OCI-LY7 (cell line): ENCODE measurements at regions not wholly inside any gene's neighbourhood (a gene's known extent, or its start where the extent isn't known, plus 50 kb on each side); places are given as distances from the start of the nearest gene placed in this dataset.

ENCODE experiments used
- BruUV-seq: library from RNA; stranded (reverse); fragments of 400-500 nt; replicated peaks from 2 replicates; lab custom pipeline; 2021; lab: Mats Ljungman, UMichigan
- CTCF ChIA-PET: fragments of 300-600 bp; sonication (Branson Sonifier 250); formaldehyde crosslinking; loops from one replicate; lab custom pipeline; 2022; ENCODE audit warnings: antibody characterized with exemption; ENCODE audit not compliant: unreplicated experiment; lab: Charles Lee
- POLR2A ChIA-PET: fragments of 300-600 bp; sonication (Branson Sonifier 250); formaldehyde crosslinking; loops from one replicate; lab custom pipeline; 2022; ENCODE audit warnings: antibody characterized with exemption; lab: Charles Lee
- DNase-seq: peaks from one replicate; pipeline ENCODE4 v3.0.0-alpha.2; 2015; ENCODE audit warnings: low spot score
- H2AFZ ChIP-seq: fragments of 200-600 bp; sonication (generic), shearing (Covaris generic); 2 replicates; pipeline ENCODE4 v1.6.1; 2014; ENCODE audit warnings: mild to moderate bottlenecking, antibody characterized with exemption, low read length, moderate library complexity
- H3K27ac ChIP-seq: fragments of 200-600 bp; sonication (generic); 2 replicates; pipeline ENCODE4 v1.5.1; 2014; ENCODE audit warnings: mixed run types, low read depth, mild to moderate bottlenecking, moderate library complexity, low read length, inconsistent platforms; ENCODE audit not compliant: poor library complexity, severe bottlenecking
- H3K36me3 ChIP-seq: fragments of 200-600 bp; sonication (generic); 2 replicates; pipeline ENCODE4 v1.6.1; 2014; ENCODE audit warnings: mild to moderate bottlenecking, antibody characterized with exemption, low read length, moderate library complexity, mixed read lengths; ENCODE audit not compliant: insufficient read depth
- H3K4me1 ChIP-seq: fragments of 200-600 bp; sonication (generic); 2 replicates; pipeline ENCODE4 v1.5.1; 2014; ENCODE audit warnings: mild to moderate bottlenecking, low read length; ENCODE audit not compliant: insufficient read depth, poor library complexity, severe bottlenecking
- H3K4me2 ChIP-seq: fragments of 200-600 bp; sonication (generic); 2 replicates; pipeline ENCODE4 v1.6.1; 2014; ENCODE audit warnings: mild to moderate bottlenecking, low read length
- H3K4me3 ChIP-seq: fragments of 200-600 bp; sonication (generic); 2 replicates; pipeline ENCODE4 v1.5.1; 2014; ENCODE audit warnings: mild to moderate bottlenecking, low read depth, low read length; ENCODE audit not compliant: poor library complexity, severe bottlenecking
- H3K79me2 ChIP-seq: fragments of 200-600 bp; sonication (generic); 2 replicates; pipeline ENCODE4 v1.6.1; 2016; ENCODE audit warnings: low read depth, mild to moderate bottlenecking, low read length, moderate library complexity, mixed read lengths; ENCODE audit not compliant: insufficient read depth
- H3K9me2 ChIP-seq: fragments of 200-600 bp; sonication (generic); 2 replicates; pipeline ENCODE4 v1.6.1; 2016; ENCODE audit warnings: mild to moderate bottlenecking, low read length, mixed read lengths; ENCODE audit not compliant: insufficient read depth
- H3K9me3 ChIP-seq: fragments of 200-600 bp; sonication (generic); 2 replicates; pipeline ENCODE4 v1.6.1; 2014; ENCODE audit warnings: mild to moderate bottlenecking, mixed run types, low read length, mixed read lengths
- H4K20me1 ChIP-seq: fragments of 200-600 bp; sonication (generic); 2 replicates; pipeline ENCODE4 v1.6.1; 2014; ENCODE audit warnings: mild to moderate bottlenecking, antibody characterized with exemption, low read length, moderate library complexity, mixed read lengths; ENCODE audit not compliant: insufficient read depth
- EZH2phosphoT487 ChIP-seq: fragments of 200-600 bp; sonication (generic); IDR thresholded peaks from 2 replicates; pipeline ENCODE4 v1.6.1; 2018; ENCODE audit warnings: low read depth, borderline replicate concordance, mild to moderate bottlenecking, mixed run types, antibody characterized with exemption, low read length, moderate library complexity, mixed read lengths
- intact Hi-C: fragments of 100-400 bp; cut with micrococcal nuclease; formaldehyde crosslinking; loops from one replicate; pipeline ENCODE4 v1.10.0; 2022; ENCODE audit not compliant: unreplicated experiment
- TF ChIP-seq, protein P1 (sequence below): fragments of 200-600 bp; sonication (generic); conservative IDR thresholded peaks from 2 replicates; pipeline ENCODE4 v1.5.1; 2014; ENCODE audit warnings: mild to moderate bottlenecking, antibody characterized with exemption, low read length, moderate library complexity, mixed read lengths

- CTCF ChIA-PET: no interaction called here
- no TSS peak for BruUV-seq
These were observed 103.4 kb upstream of the COL21A1 start for GRCh38 chr6:56350628-56351260.

DNA sequence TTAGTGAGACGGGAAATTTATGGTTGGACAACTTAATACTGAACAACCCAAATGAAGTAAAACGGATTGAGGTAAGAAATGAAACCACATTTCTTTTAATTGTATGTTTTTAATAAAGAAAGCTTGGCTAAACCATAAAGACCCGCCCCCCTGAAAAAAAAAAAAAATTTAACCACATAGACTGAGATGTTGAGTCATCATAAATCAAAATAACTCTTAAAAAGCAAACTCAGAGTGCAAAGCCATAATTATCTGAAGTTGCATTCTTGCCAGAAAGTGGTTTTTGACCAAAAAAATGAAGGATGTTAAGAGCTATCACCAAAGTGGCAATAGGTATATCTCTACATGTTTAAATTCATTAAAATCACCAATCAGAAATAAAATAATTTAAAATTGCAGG is 101.8 kb upstream of the COL21A1 start:
- H3K4me1 ChIP-seq: no peaks in the 10 kb centered on the region
- no peaks in the 10 kb centered on the region for H3K79me2 ChIP-seq
- H3K27ac ChIP-seq: no peak overlapping the region
- no peaks in the 10 kb centered on the region for H3K9me3 ChIP-seq
- H3K4me2 ChIP-seq: no peak overlapping the region
- no peak overlapping the region for H2AFZ ChIP-seq
- ChIA-PET CTCF (no interaction called here), POLR2A (interaction anchor here (0.6 kb wide), 2 partner anchors 49 to 783 kb away, joined by 3 to 4 read pairs; no protein-coding TSS in a partner anchor)
- H4K20me1 ChIP-seq: no peaks in the 10 kb centered on the region
- H3K9me2 ChIP-seq: no peaks in the 10 kb centered on the region
- no TSS peak for BruUV-seq
- intact Hi-C loops: no loop called here
- no peak for DNase-seq
- no peaks in the 10 kb centered on the region for H3K36me3 ChIP-seq
- TF ChIP-seq, protein P1, sequence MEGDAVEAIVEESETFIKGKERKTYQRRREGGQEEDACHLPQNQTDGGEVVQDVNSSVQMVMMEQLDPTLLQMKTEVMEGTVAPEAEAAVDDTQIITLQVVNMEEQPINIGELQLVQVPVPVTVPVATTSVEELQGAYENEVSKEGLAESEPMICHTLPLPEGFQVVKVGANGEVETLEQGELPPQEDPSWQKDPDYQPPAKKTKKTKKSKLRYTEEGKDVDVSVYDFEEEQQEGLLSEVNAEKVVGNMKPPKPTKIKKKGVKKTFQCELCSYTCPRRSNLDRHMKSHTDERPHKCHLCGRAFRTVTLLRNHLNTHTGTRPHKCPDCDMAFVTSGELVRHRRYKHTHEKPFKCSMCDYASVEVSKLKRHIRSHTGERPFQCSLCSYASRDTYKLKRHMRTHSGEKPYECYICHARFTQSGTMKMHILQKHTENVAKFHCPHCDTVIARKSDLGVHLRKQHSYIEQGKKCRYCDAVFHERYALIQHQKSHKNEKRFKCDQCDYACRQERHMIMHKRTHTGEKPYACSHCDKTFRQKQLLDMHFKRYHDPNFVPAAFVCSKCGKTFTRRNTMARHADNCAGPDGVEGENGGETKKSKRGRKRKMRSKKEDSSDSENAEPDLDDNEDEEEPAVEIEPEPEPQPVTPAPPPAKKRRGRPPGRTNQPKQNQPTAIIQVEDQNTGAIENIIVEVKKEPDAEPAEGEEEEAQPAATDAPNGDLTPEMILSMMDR: no peak
- TF ChIP-seq EZH2phosphoT487: no peak
- H3K4me3 ChIP-seq: no peak overlapping the region

More at GRCh38 chr6:56350628-56351260, 103.4 kb upstream of the COL21A1 start:
- Histone ChIP-seq H3K9me2 (no peaks in the 10 kb centered on the region), H3K27ac (no peak overlapping the region), H3K4me3 (no peak overlapping the region), H3K4me2 (no peak overlapping the region), H4K20me1 (no peaks in the 10 kb centered on the region), H3K36me3 (no peaks in the 10 kb centered on the region), H3K4me1 (no peaks in the 10 kb centered on the region), H3K79me2 (no peaks in the 10 kb centered on the region), H3K9me3 (no peaks in the 10 kb centered on the region), H2AFZ (no peak overlapping the region)
- POLR2A ChIA-PET: no interaction called here
- no peak for DNase-seq
- intact Hi-C loops: no loop called here
- TF ChIP-seq, protein P1: no peak
- no peak for TF ChIP-seq EZH2phosphoT487

DNA sequence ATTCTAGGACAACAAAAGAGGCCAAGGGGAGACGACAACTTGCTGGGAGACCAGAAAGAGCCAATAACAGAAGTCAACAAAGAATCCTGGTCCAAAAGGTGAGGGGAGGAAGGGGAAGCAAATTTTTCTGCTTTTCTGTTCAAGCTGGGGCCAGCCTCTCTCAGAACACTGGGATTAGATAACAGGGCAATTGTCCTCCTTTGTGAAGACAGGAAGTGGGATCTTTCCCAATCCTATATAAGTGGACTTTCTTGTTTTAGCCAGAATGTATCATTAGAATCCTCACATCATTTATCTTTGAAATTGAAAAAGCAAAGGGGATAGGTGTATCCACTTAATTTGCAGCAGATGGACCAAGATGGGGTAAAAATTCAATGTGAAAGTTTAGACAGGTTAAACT is 101.2 kb upstream of the COL21A1 start:
- Histone ChIP-seq H3K79me2 (no peaks in the 10 kb centered on the region), H3K4me2 (no peak overlapping the region), H3K4me1 (no peaks in the 10 kb centered on the region), H3K27ac (no peak overlapping the region), H3K9me2 (no peaks in the 10 kb centered on the region), H3K36me3 (no peaks in the 10 kb centered on the region), H4K20me1 (no peaks in the 10 kb centered on the region), H3K9me3 (no peaks in the 10 kb centered on the region), H3K4me3 (no peak overlapping the region), H2AFZ (no peak overlapping the region)
- TF ChIP-seq, protein P1: no peak
- TF ChIP-seq EZH2phosphoT487: no peak
- no peak for DNase-seq
- no TSS peak for BruUV-seq
- CTCF ChIA-PET: no interaction called here
- intact Hi-C loops: no loop called here
- POLR2A ChIA-PET: interaction anchor here (0.7 kb wide), 1 partner anchor 246 kb away, joined by 4 read pairs; no protein-coding TSS in a partner anchor
